T-helper 1 cell treated with Interleukin-12 subunit alpha and Interleukin-12 subunit beta and Interleukin-4 antibody, amounts not matched to agents 30 μg/mL and 1 μg/mL, for 36 hours (primary cell): ENCODE measurements at regions not wholly inside any gene's neighbourhood (a gene's known extent, or its start where the extent isn't known, plus 50 kb on each side); places are given as distances from the start of the nearest gene placed in this dataset.

Experiments
- H3K27ac Mint-ChIP-seq: one replicate; pipeline ENCODE4 v1.8.0; 2021; ENCODE audit warnings: mild to moderate bottlenecking, mixed read lengths
- H3K27me3 Mint-ChIP-seq: one replicate; pipeline ENCODE4 v1.8.0; 2021; ENCODE audit warnings: low read depth, mixed read lengths
- H3K36me3 Mint-ChIP-seq: one replicate; pipeline ENCODE4 v1.8.0; 2021; ENCODE audit warnings: low read depth, mixed read lengths
- H3K4me1 Mint-ChIP-seq: one replicate; pipeline ENCODE4 v1.8.0; 2021; ENCODE audit warnings: low read depth, mixed read lengths
- H3K4me3 Mint-ChIP-seq: one replicate; pipeline ENCODE4 v1.8.0; 2021; ENCODE audit warnings: mild to moderate bottlenecking, moderate library complexity, mixed read lengths
- H3K9me3 Mint-ChIP-seq: one replicate; pipeline ENCODE4 v1.8.0; 2021; ENCODE audit warnings: mixed read lengths

- no peaks in the 10 kb centered on the region for H3K27me3 Mint-ChIP-seq
- peaks cover 6% of the 10 kb centered on the region for H3K9me3 Mint-ChIP-seq
- H3K4me1 Mint-ChIP-seq: no peaks in the 10 kb centered on the region
- H3K4me3 Mint-ChIP-seq: no peak overlapping the region
- no peak overlapping the region for H3K27ac Mint-ChIP-seq
- no peaks in the 10 kb centered on the region for H3K36me3 Mint-ChIP-seq
These were observed 239.1 kb upstream of the HABP2 start for GRCh38 chr10:113313722-113314121.

GRCh38 chr10:113316506-113316905, 236.3 kb upstream of the HABP2 start:
- Mint-ChIP-seq H3K36me3 (no peaks in the 10 kb centered on the region), H3K4me3 (no peak overlapping the region), H3K4me1 (no peaks in the 10 kb centered on the region), H3K27ac (no peak overlapping the region), H3K27me3 (no peaks in the 10 kb centered on the region), H3K9me3 (peaks cover 6% of the 10 kb centered on the region)

GRCh38 chr10:113317489-113317888, 235.4 kb upstream of the HABP2 start:
- H3K9me3 Mint-ChIP-seq: peaks cover 6% of the 10 kb centered on the region
- no peak overlapping the region for H3K27ac Mint-ChIP-seq
- H3K36me3 Mint-ChIP-seq: no peaks in the 10 kb centered on the region
- no peaks in the 10 kb centered on the region for H3K4me1 Mint-ChIP-seq
- no peak overlapping the region for H3K4me3 Mint-ChIP-seq
- H3K27me3 Mint-ChIP-seq: no peaks in the 10 kb centered on the region

GRCh38 chr10:113319479-113319878, 233.4 kb upstream of the HABP2 start:
- Mint-ChIP-seq H3K4me1 (no peaks in the 10 kb centered on the region), H3K27ac (no peak overlapping the region), H3K9me3 (peaks cover 6% of the 10 kb centered on the region), H3K4me3 (no peak overlapping the region), H3K27me3 (no peaks in the 10 kb centered on the region), H3K36me3 (no peaks in the 10 kb centered on the region)

GRCh38 chr10:113320211-113320610, 232.6 kb upstream of the HABP2 start:
- H3K27me3 Mint-ChIP-seq: no peaks in the 10 kb centered on the region
- H3K36me3 Mint-ChIP-seq: no peaks in the 10 kb centered on the region
- no peaks in the 10 kb centered on the region for H3K4me1 Mint-ChIP-seq
- no peak overlapping the region for H3K4me3 Mint-ChIP-seq
- peaks cover 6% of the 10 kb centered on the region for H3K9me3 Mint-ChIP-seq
- H3K27ac Mint-ChIP-seq: no peak overlapping the region

- Mint-ChIP-seq H3K27me3 (no peaks in the 10 kb centered on the region), H3K27ac (no peak overlapping the region), H3K36me3 (no peaks in the 10 kb centered on the region), H3K4me3 (no peak overlapping the region), H3K4me1 (no peaks in the 10 kb centered on the region), H3K9me3 (peaks cover 5% of the 10 kb centered on the region)
These were observed 231.9 kb upstream of the HABP2 start for GRCh38 chr10:113320987-113321386.

- Mint-ChIP-seq H3K9me3 (no peaks in the 10 kb centered on the region), H3K4me3 (no peak overlapping the region), H3K36me3 (no peaks in the 10 kb centered on the region), H3K27me3 (no peaks in the 10 kb centered on the region), H3K4me1 (no peaks in the 10 kb centered on the region), H3K27ac (no peak overlapping the region)
These were observed 230.0 kb upstream of the HABP2 start for GRCh38 chr10:113322843-113323242.

- no peak overlapping the region for H3K27ac Mint-ChIP-seq
These were observed 228.9 kb upstream of the HABP2 start for GRCh38 chr10:113323985-113324384.

GRCh38 chr10:113326160-113327111, 226.4 kb upstream of the HABP2 start:
- Mint-ChIP-seq H3K36me3 (no peaks in the 10 kb centered on the region), H3K27me3 (no peaks in the 10 kb centered on the region), H3K27ac (no peak overlapping the region), H3K4me3 (no peak overlapping the region), H3K9me3 (no peaks in the 10 kb centered on the region), H3K4me1 (no peaks in the 10 kb centered on the region)

More at GRCh38 chr10:113323985-113324384, 228.9 kb upstream of the HABP2 start:
- no peaks in the 10 kb centered on the region for H3K27me3 Mint-ChIP-seq
- H3K9me3 Mint-ChIP-seq: no peaks in the 10 kb centered on the region
- no peaks in the 10 kb centered on the region for H3K4me1 Mint-ChIP-seq
- H3K4me3 Mint-ChIP-seq: no peak overlapping the region
- H3K36me3 Mint-ChIP-seq: no peaks in the 10 kb centered on the region

- no peaks in the 10 kb centered on the region for H3K36me3 Mint-ChIP-seq
- H3K4me1 Mint-ChIP-seq: no peaks in the 10 kb centered on the region
- no peaks in the 10 kb centered on the region for H3K27me3 Mint-ChIP-seq
- no peaks in the 10 kb centered on the region for H3K9me3 Mint-ChIP-seq
- H3K4me3 Mint-ChIP-seq: no peak overlapping the region
- H3K27ac Mint-ChIP-seq: no peak overlapping the region
These were observed 223.7 kb upstream of the HABP2 start for GRCh38 chr10:113329121-113329596.

- no peaks in the 10 kb centered on the region for H3K9me3 Mint-ChIP-seq
- no peaks in the 10 kb centered on the region for H3K4me1 Mint-ChIP-seq
- H3K27ac Mint-ChIP-seq: no peak overlapping the region
- H3K4me3 Mint-ChIP-seq: no peak overlapping the region
- H3K27me3 Mint-ChIP-seq: no peaks in the 10 kb centered on the region
- H3K36me3 Mint-ChIP-seq: no peaks in the 10 kb centered on the region
These were observed 220.9 kb upstream of the HABP2 start for GRCh38 chr10:113331961-113332360.

GRCh38 chr10:113333313-113333712, 219.5 kb upstream of the HABP2 start:
- Mint-ChIP-seq H3K27me3 (peaks cover 7% of the 10 kb centered on the region), H3K9me3 (no peaks in the 10 kb centered on the region), H3K4me1 (no peaks in the 10 kb centered on the region), H3K36me3 (no peaks in the 10 kb centered on the region), H3K27ac (no peak overlapping the region), H3K4me3 (no peak overlapping the region)

- H3K4me1 Mint-ChIP-seq: no peaks in the 10 kb centered on the region
- no peak overlapping the region for H3K27ac Mint-ChIP-seq
These were observed 217.3 kb upstream of the HABP2 start for GRCh38 chr10:113335592-113335991.

GRCh38 chr10:113336549-113337130, 216.2 kb upstream of the HABP2 start:
- H3K4me1 Mint-ChIP-seq: no peaks in the 10 kb centered on the region
- no peaks in the 10 kb centered on the region for H3K36me3 Mint-ChIP-seq
- H3K27me3 Mint-ChIP-seq: peaks cover 7% of the 10 kb centered on the region
- H3K9me3 Mint-ChIP-seq: no peaks in the 10 kb centered on the region
- H3K4me3 Mint-ChIP-seq: no peak overlapping the region
- H3K27ac Mint-ChIP-seq: no peak overlapping the region

More at GRCh38 chr10:113335592-113335991, 217.3 kb upstream of the HABP2 start:
- Mint-ChIP-seq H3K27me3 (peaks cover 7% of the 10 kb centered on the region), H3K36me3 (no peaks in the 10 kb centered on the region), H3K9me3 (no peaks in the 10 kb centered on the region), H3K4me3 (no peak overlapping the region)

- Mint-ChIP-seq H3K4me3 (no peak overlapping the region), H3K36me3 (no peaks in the 10 kb centered on the region), H3K9me3 (no peaks in the 10 kb centered on the region), H3K4me1 (no peaks in the 10 kb centered on the region), H3K27me3 (peaks cover 7% of the 10 kb centered on the region), H3K27ac (no peak overlapping the region)
These were observed 215.7 kb upstream of the HABP2 start for GRCh38 chr10:113337142-113337541.
